ENCODE measurements at regions not wholly inside any gene's neighbourhood (a gene's known extent, or its start where the extent isn't known, plus 50 kb on each side); places are given as distances from the start of the nearest gene placed in this dataset.

DNA sequence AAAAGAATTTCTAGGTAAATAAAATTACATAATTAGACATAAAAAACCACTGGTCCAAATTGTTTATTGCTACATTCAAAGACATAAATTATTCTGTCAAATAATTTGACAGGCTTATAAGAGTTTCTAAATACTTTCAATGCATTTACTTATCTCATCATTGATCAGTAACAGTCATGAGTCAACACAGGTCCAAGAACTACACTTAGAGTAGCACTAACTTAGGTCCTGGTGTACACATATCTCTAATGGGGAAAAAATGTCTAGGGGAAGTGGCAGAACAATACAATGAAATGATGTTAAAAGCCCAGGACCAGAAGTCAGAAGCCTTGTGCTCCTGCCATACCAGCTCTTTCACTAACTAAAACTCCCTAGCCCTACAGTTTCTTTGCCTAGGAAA is 96.5 kb upstream of the SLCO6A1 start:
- no peak overlapping the region for H3K4me3 ChIP-seq
- DNase-seq (ENCODE audit: low read depth in 1 of 2, low spot score in 1 of 2) (no peak), ATAC-seq (no peak), FAIRE-seq (no peak)
- no peaks in the 10 kb centered on the region for H3K9me3 ChIP-seq
- no peak overlapping the region for H3K27ac ChIP-seq
- TF ChIP-seq HOXB13 (CRISPR knock-in tag; IDR thresholded peaks at IDR 0.05; ENCODE audit: low read depth) (no peak), FOXS1 (CRISPR knock-in tag; IDR thresholded peaks at IDR 0.05) (no peak), HDAC2 (IDR thresholded peaks at IDR 0.05) (no peak), BHLHE40 (IDR thresholded peaks at IDR 0.05; ENCODE audit: low read depth, low read length) (no peak), RARB (CRISPR knock-in tag; IDR thresholded peaks at IDR 0.05) (no peak), SREBF2 (IDR thresholded peaks at IDR 0.05) (no peak), JUN (IDR thresholded peaks at IDR 0.05) (no peak)
- TF ChIP-seq, protein P1, sequence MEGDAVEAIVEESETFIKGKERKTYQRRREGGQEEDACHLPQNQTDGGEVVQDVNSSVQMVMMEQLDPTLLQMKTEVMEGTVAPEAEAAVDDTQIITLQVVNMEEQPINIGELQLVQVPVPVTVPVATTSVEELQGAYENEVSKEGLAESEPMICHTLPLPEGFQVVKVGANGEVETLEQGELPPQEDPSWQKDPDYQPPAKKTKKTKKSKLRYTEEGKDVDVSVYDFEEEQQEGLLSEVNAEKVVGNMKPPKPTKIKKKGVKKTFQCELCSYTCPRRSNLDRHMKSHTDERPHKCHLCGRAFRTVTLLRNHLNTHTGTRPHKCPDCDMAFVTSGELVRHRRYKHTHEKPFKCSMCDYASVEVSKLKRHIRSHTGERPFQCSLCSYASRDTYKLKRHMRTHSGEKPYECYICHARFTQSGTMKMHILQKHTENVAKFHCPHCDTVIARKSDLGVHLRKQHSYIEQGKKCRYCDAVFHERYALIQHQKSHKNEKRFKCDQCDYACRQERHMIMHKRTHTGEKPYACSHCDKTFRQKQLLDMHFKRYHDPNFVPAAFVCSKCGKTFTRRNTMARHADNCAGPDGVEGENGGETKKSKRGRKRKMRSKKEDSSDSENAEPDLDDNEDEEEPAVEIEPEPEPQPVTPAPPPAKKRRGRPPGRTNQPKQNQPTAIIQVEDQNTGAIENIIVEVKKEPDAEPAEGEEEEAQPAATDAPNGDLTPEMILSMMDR (IDR thresholded peaks at IDR 0.05): no peak
- TF ChIP-seq, protein P2, sequence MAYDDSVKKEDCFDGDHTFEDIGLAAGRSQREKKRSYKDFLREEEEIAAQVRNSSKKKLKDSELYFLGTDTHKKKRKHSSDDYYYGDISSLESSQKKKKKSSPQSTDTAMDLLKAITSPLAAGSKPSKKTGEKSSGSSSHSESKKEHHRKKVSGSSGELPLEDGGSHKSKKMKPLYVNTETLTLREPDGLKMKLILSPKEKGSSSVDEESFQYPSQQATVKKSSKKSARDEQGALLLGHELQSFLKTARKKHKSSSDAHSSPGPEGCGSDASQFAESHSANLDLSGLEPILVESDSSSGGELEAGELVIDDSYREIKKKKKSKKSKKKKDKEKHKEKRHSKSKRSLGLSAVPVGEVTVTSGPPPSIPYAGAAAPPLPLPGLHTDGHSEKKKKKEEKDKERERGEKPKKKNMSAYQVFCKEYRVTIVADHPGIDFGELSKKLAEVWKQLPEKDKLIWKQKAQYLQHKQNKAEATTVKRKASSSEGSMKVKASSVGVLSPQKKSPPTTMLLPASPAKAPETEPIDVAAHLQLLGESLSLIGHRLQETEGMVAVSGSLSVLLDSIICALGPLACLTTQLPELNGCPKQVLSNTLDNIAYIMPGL (CRISPR knock-in tag; IDR thresholded peaks at IDR 0.05; ENCODE audit: borderline replicate concordance): no peak
- TF ChIP-seq, protein P3, sequence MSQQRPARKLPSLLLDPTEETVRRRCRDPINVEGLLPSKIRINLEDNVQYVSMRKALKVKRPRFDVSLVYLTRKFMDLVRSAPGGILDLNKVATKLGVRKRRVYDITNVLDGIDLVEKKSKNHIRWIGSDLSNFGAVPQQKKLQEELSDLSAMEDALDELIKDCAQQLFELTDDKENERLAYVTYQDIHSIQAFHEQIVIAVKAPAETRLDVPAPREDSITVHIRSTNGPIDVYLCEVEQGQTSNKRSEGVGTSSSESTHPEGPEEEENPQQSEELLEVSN (IDR thresholded peaks at IDR 0.05; ENCODE audit: borderline replicate concordance, low read depth): no peak
- H3K4me2 ChIP-seq: no peak overlapping the region
- ChIA-PET CTCF (no interaction called here), POLR2A (no interaction called here)
- no peaks in the 10 kb centered on the region for H3K4me1 ChIP-seq

DNA sequence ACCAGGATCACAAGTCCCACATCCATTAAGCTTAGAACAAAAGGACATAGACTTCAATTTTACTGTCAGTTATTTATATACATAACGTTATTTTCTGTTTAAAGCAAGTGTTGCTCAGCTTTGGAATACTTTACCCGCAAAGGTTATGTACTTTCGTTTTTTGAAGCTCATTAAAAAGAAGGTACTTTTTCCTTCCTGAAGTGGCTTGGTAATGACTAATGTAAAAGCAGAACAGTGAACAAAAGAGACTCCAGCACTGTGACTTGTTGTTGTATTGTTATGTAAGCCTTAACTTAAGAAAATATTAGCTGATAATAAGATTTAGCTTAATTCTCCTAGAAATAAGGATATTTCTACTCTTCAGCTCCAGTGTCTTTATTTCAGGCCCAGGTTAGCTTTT is 97.3 kb upstream of the SLCO6A1 start:
- FAIRE-seq (no peak), ATAC-seq (no peak), DNase-seq (ENCODE audit: low read depth in 1 of 2, low spot score in 1 of 2) (no peak)
- 22% methylated on average over 3 of the region's 3 CpGs for WGBS (ENCODE audit: missing lambda C conversion rate)
- H3K4me3 ChIP-seq: no peak overlapping the region
- ChIA-PET POLR2A (no interaction called here), CTCF (no interaction called here)
- H3K27ac ChIP-seq: no peak overlapping the region
- H3K9me3 ChIP-seq: no peaks in the 10 kb centered on the region
- H3K4me2 ChIP-seq: no peak overlapping the region
- no peak for TF ChIP-seq HOXB13 (CRISPR knock-in tag; IDR thresholded peaks at IDR 0.05; ENCODE audit: low read depth)
- TF ChIP-seq TFCP2L1 (CRISPR knock-in tag; IDR thresholded peaks at IDR 0.05): no peak
- TF ChIP-seq, protein P2 (CRISPR knock-in tag; IDR thresholded peaks at IDR 0.05; ENCODE audit: borderline replicate concordance): no peak
- no peak for TF ChIP-seq CEBPB (IDR thresholded peaks at IDR 0.05)
- TF ChIP-seq SMC3 (IDR thresholded peaks at IDR 0.05): no peak
- no peak for TF ChIP-seq POLR2A (IDR thresholded peaks at IDR 0.05; ENCODE audit: low read length)
- no peak for TF ChIP-seq JUN (IDR thresholded peaks at IDR 0.05)
- no peaks in the 10 kb centered on the region for H3K4me1 ChIP-seq

DNA sequence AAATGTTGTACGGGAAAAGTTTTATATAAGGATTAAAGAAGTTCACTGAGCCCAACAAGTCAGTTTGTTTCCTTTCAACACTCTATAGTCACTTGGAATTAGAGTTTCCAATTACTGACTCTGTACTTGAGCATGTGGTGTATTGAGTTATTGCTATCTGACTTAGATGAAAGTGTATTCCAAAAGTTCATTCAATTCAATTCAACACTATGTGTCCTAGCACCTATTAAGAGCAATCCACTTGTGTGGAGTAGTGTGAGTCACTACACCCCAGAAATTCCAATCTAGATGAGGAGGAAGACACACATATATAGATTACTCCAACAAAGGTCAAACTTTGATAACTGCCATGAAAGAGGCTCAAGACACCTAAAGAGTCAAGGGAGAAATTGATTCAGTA is 98.2 kb upstream of the SLCO6A1 start:
- FAIRE-seq (no peak), ATAC-seq (no peak), DNase-seq (ENCODE audit: low read depth in 1 of 2, low spot score in 1 of 2) (no peak)
- H3K9me3 ChIP-seq: no peaks in the 10 kb centered on the region
- no peak overlapping the region for H3K27ac ChIP-seq
- no peak overlapping the region for H3K4me2 ChIP-seq
- H3K4me1 ChIP-seq: no peaks in the 10 kb centered on the region
- CTCF ChIA-PET: no interaction called here
- WGBS (ENCODE audit: missing lambda C conversion rate): 23% methylated on average over 1 of the region's 1 CpG
- no peak overlapping the region for H3K4me3 ChIP-seq
- TF ChIP-seq, protein P4, sequence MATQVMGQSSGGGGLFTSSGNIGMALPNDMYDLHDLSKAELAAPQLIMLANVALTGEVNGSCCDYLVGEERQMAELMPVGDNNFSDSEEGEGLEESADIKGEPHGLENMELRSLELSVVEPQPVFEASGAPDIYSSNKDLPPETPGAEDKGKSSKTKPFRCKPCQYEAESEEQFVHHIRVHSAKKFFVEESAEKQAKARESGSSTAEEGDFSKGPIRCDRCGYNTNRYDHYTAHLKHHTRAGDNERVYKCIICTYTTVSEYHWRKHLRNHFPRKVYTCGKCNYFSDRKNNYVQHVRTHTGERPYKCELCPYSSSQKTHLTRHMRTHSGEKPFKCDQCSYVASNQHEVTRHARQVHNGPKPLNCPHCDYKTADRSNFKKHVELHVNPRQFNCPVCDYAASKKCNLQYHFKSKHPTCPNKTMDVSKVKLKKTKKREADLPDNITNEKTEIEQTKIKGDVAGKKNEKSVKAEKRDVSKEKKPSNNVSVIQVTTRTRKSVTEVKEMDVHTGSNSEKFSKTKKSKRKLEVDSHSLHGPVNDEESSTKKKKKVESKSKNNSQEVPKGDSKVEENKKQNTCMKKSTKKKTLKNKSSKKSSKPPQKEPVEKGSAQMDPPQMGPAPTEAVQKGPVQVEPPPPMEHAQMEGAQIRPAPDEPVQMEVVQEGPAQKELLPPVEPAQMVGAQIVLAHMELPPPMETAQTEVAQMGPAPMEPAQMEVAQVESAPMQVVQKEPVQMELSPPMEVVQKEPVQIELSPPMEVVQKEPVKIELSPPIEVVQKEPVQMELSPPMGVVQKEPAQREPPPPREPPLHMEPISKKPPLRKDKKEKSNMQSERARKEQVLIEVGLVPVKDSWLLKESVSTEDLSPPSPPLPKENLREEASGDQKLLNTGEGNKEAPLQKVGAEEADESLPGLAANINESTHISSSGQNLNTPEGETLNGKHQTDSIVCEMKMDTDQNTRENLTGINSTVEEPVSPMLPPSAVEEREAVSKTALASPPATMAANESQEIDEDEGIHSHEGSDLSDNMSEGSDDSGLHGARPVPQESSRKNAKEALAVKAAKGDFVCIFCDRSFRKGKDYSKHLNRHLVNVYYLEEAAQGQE (IDR thresholded peaks at IDR 0.05): no peak
- TF ChIP-seq CEBPB (IDR thresholded peaks at IDR 0.05) (no peak), HOXB13 (CRISPR knock-in tag; IDR thresholded peaks at IDR 0.05; ENCODE audit: low read depth) (no peak), ZSCAN20 (CRISPR knock-in tag; IDR thresholded peaks at IDR 0.05) (no peak), SREBF2 (IDR thresholded peaks at IDR 0.05) (no peak), TFCP2L1 (CRISPR knock-in tag; IDR thresholded peaks at IDR 0.05) (no peak), PHF8 (IDR thresholded peaks at IDR 0.05; ENCODE audit: borderline replicate concordance, low read depth) (no peak), ZFP36 (IDR thresholded peaks at IDR 0.05; ENCODE audit: borderline replicate concordance, partially characterized antibody) (no peak), FOXS1 (CRISPR knock-in tag; IDR thresholded peaks at IDR 0.05) (no peak), HOXA7 (CRISPR knock-in tag; IDR thresholded peaks at IDR 0.05) (no peak), RFX5 (IDR thresholded peaks at IDR 0.05) (no peak), HOXB5 (CRISPR knock-in tag; IDR thresholded peaks at IDR 0.05) (no peak)
- TF ChIP-seq, protein P3 (IDR thresholded peaks at IDR 0.05; ENCODE audit: borderline replicate concordance, low read depth): no peak
- TF ChIP-seq, protein P5, sequence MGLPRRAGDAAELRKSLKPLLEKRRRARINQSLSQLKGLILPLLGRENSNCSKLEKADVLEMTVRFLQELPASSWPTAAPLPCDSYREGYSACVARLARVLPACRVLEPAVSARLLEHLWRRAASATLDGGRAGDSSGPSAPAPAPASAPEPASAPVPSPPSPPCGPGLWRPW (IDR thresholded peaks at IDR 0.05): no peak
- POLR2A ChIA-PET: no interaction called here
